Limb (tissue), 2 donors: ENCODE measurements at regions not wholly inside any gene's neighbourhood (a gene's known extent, or its start where the extent isn't known, plus 50 kb on each side); places are given as distances from the start of the nearest gene placed in this dataset.

Source experiments
- DNase-seq, 2 donors: peaks; one replicate each; pipeline ENCODE4 v3.0.0-alpha.2; 2016; ENCODE audit errors: extremely low spot score in 2 of 2

DNA sequence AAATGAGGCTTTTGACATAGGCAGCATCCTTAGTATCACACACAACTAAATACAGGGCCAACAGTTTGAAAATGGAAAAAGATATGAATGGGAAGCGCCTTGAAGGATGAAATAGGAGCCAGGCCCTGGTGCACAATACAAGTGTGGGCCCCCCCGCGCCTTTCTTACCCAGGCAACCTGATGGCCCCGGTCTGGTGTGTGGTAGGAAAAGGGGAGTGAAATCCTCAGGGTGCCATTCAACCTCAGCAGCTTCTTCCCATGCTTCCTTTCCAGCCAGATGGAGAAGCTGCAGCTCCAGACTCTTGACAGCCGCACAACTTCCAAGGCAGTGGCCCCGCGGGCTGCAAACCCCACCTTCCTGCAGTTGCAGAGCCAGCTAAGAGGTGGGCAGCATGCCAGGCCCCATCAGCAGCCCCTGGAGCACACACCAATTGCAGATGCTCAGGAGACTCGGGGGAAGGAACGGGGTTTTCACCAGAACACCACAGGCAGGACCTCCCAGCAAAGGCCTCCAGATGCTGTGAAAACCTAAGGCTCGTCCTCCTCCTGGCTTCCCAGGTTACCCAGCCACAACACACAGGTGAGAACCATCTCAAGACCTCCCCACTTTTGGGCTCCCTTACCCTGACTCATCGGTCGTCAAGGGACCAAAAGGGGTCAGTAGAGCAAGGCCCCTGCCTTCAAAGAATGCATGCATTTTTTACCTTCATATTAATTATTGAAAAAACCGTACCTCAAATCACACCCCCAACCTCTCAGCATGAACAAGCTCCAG lies 101.6 kb downstream of the CPN2 start:
- DNase-seq = peak in 1 of 2 donors; percentile 79

DNA sequence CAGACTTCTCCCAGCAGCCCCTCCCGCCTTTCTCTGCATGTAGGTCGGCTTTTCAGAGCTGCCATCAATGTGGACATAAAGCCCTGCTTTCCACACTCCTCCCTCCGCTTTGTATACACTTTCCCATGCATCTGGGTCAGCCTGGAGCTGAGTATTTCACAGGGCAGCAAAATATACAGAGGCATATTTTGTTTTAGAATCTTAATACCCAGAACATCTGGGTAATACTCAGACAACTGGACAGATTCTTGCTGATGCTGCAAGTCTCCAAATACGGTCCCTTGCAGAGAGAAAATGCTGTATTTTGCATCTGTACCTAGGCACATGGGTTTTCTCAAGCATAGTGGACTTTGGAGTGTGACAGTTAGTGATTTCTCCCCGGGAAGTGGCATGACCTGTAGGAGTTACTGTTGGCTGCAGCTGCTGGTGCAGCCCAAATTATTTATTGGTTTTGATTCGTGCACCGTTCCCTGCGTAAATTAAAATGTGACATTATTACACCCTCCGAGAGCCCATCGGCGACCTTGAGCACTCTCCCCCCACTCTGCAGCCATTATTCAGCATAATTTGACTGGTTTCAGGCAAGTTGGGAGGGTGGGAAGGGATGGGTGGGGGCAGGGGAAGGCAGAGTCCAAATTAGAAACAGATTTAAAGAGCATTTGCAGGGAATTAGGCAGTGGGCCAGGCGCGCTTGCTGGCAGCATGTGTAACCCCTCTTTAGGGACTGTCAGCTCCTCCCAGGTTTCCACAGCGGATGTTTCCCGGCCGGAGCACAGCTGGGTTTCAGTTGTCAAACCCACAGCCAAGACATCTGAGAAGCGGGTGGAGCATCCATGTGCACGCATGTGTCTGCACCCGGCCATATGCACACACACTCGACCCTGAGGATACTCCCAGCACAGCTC lies 100.8 kb downstream of the CPN2 start:
- peak; percentile 88 to 96 for DNase-seq

DNA sequence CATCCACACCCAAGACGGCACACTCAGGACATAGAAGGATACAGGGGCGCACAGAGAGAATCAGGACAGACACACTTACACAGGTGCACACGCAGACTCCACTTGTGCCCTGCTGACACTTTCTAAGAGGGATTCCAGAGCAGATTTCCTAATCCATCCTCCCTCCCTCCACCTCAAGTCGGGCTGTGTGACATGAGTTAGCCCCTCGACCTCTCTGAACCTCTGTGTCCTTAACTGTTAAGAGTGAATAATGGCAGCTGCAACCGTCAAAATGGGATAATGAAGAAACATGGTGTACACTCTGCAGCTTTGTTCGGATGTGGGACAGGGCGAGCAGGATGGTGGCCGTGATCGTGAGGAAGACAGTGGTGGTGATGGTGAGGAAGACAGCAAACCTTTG lies 100.1 kb downstream of the CPN2 start:
- no peak for DNase-seq

DNA sequence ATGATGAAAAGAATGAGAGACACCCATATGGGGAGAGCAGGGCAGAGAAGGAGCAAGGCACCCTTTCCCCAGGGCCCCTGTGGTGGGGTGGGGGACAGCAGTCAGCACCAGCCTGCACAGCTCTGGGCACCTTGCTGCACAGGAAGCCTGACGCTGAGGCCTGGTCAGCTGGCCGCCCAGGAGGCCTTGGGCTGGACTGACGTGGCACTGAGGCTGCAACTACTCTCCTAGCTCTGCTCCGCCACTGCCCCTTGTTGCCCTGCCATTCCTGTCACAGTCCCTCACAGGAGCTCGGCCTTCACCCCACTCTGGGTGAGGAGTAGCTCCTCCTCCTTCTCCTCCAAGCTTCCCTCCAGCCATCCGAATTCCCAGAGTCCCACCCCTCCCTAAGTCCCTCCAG lies 99.7 kb downstream of the CPN2 start:
- no peak for DNase-seq

DNA sequence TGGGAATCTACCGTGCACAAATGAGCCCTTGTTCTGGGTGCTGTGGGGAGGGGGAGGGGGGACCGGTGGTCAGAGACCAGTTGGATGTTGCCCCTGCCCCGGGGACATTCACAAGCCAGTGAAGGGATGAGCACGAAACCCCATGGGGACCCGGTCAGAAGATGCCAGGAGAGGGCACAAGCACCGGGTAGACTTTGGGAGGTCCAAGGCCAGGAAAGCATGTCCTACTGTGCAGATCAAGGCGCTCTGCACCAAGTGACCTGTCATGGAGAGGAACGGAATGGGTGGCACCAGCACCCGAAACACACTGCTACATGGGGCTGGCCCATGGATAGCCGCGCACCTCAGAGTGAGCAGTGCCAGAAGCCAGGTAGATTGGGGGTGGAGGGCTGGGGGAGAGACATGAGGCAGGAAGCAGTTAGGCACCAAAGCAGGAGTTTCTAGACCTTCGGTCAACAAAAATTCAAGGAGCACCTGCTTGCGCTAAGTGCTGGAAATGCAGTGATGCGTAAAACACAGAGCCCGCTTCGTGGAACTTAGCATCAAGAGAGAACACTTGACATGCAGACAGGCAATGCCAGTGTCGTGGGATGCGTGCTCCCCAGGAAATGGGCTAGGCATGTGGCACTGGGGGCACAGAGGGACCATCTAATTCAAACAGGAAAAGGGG lies 99.1 kb downstream of the CPN2 start:
- DNase-seq = no peak

DNA sequence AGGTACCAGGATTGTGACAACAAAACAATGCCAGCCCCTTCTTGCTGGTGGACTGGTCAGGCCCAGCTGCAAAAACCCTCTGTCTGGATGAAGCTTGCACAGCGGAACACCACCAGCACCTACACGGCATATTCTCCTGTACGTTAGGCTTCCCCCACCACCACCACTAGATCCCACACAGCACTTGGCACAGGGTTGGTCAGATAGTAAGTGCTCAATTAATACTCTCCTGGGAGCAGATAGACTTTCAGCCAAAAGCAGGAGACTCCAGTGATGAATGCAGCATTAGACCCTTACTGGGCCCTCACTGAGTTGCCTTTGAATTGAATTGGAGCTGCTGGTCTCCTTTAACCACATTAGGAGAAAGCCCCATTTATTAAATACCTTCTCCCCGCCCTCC lies 97.9 kb downstream of the CPN2 start:
- DNase-seq = no peak

DNA sequence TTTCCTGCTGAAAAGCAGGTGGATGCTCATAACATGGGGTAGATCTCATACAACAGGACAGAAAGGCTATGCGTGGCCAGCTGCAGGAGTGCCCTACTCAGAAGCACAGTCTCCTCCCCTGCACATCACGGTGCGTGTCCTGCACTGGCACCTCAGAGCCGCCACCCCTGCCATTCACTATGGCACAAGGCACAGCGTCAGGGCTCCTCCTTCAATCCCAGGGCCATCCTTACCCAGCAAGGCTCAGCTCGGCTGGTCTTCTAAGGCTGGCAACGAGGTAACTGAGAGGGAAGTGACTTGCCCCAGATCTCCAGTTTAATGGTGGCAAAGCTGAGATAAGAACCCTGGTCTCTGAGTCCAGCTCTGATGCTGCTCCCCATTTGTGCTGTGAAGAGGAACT lies 97.1 kb downstream of the CPN2 start:
- no peak for DNase-seq

DNA sequence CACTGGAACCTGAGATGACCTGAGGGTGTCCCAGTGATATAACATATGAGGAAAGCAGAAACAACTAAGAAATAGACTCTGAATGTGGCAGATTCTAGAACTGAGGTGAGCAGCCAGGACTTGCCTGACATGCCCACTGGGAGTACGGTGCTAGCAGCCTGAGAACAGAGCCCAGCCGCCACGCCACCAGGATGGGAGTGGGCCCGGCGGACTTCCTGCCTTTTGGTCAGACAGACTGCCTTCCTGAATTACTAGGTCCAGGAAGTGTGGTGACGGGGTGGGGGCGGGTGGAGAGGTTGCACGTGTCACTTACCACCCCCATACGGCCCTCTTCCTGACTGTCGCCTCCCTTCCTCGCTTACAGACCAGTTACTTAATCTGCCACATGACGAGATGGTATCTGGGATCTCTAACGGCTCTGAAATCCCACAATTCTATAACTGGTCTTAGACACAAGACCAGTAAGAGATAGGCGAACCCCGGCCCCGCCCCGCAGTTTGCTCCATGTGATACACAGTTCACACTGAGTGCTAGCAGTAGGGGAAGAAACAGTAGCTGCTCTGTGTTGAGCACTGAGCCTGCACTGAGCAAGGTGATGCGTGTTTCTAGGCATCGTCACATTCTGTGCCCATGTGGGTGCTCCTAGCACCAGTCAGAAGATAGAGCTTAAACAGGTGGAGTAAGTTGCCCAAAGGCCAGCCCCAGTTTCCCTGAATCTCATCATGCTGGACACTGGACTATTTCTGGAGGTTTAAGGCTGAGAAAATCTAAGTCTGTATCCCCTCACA lies 95.7 kb downstream of the CPN2 start:
- peak in 1 of 2 donors; percentile 61 for DNase-seq

DNA sequence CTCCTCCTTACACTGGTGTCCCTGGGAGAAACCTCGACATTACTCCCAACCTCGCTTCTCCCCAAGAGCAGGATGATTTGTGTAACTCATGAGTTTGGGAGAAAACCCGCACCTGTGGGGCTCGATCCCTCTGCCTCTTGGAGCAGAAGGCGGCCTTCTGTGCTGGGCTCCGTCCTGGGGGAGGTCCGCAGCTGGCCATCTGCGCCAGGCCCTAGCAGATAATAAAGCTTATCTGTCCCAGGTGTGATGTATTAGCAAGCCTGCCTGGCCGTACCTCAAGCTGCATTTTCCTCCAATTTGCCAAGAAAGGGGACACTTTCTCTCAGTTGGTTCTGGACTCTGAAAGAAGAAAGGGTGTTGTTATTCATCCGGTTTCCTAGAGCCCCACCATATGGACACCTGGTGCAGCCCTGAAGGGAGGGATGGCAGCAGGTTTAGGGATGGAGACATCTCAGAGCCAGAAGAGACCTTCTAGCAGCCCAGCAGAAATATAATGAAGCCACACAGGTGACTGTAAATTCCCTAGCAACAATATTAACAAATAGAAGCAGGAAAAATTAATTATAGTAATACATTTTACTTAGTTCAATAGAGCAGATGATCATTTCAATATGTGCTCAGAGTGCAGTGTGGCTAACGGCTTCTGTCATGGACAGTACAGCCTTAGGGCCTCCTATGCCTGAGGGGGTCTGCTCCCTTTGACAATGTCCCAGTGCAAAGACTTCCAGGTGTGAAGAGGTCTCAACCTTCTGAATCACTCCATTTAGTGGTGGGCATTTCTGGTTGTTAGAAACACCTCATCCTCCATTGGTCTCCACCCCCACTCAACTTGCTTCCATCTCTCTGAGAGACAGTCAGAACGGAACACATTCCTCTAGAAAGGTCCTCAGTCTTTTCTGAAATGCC lies 94.8 kb downstream of the CPN2 start:
- DNase-seq = no peak

DNA sequence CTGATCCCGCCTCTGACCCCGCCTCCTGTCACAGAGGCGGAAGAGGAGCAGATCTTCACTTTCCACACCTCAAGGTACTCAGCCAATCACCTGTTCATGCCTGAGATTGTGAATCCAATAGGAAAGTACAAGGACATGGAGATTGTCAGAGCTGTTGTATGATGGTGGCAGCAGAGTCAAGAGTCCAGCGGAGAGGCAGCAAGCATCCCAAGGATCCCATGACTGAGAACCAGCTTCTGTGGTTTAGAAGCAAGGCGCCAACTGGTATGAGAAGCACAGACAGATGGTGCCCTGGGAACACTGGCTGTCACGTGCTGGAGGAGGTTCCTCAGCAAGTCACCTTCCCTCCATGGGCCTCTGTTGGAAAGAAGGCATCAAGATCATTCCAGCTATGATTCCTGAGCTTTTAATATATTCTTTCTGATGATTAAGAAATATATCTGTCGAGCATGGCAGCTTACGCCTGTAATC lies 93.9 kb downstream of the CPN2 start:
- DNase-seq = no peak

DNA sequence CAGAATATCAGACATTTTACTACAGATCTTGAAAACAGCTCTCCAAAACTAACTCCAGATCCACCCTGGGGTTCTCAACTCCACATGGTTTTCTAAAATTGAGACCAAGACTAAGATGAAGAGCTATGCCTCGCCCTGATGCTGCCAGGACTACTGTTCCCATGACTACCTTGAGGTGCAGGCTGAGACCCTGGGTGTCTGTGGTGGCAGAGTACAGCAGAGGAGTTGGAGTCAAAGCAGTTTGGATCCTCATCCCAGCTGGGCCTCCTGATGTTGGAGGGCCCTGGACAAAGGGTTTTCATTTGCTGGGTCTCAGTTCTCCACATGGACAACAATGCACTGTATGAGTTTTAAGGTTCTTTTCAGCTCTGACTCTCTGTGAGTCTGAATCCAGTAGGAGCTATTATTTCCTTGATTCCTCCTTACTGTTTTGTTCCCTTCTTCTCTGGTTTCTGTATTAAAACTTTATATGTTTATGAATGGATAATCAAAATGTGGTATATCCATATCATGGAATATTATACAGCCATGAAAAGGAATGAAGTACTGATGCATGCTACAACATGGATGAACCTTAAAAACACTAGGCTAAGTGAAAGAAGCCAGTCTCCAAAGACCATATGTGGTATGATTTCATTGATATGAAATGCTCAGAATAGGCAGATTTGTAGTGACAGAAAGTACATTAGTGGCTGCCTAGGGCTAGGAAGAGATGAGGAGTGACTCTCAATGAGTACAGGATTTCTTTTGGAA lies 93.0 kb downstream of the CPN2 start:
- no peak for DNase-seq

DNA sequence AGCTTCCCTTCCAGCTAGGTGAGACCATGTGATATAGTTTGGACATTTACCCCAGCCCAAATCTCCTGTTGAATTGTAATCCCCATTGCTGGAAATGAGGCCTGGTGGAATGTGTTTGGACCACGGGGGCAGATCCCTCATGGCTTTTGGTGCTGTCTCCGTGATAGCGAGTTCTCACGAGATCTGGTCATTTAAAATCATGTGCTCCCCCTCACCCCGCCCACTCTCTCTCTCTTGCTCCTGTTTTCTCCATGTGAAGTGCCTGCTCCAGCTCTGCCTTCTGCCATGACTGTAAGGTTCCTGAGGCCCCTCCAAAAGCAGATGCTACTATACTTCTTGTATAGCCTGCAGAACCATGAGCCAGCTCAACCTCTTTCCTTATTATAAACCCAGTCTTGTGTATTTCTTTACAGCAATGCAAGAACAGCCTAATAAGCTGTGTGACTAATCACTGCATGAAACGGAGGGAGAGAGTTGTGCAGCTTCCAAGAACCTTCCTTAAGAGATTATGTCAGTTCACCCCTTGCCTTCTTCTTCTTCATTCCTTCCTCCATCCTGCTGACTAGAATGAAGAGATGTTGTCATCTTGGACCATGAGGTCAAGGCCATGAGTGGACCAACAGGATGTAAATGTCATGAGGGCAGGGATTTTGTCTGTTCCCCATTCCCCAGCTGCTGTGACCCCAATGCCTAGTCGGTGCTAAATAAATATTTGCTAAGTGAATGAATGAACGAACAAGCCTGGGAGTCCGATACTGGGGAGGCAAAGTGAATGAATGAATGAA lies 91.0 kb downstream of the CPN2 start:
- no peak for DNase-seq

DNA sequence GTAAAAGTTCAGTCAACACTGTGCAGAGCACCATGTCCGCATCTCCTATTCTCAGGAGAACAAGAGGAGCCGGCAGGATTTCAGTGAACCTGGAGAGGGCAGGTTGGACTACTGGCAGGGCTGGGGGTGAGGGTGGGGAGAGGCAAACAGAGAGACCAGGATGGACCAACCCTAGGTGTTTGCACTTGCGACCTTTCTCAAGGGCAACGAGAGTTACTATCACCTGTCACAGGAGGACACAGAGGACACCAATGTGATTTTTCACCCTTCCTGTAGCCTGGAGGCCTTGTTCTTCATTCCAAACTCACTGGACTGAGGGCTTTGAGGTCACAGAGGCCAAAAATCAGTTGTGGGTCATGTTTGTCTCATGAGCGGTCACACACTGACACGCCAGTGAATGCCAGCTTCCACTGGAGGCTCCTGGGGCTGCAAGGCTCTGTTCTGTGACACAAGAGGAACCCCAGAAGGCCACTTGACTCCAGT lies 89.5 kb downstream of the CPN2 start:
- no peak for DNase-seq

DNA sequence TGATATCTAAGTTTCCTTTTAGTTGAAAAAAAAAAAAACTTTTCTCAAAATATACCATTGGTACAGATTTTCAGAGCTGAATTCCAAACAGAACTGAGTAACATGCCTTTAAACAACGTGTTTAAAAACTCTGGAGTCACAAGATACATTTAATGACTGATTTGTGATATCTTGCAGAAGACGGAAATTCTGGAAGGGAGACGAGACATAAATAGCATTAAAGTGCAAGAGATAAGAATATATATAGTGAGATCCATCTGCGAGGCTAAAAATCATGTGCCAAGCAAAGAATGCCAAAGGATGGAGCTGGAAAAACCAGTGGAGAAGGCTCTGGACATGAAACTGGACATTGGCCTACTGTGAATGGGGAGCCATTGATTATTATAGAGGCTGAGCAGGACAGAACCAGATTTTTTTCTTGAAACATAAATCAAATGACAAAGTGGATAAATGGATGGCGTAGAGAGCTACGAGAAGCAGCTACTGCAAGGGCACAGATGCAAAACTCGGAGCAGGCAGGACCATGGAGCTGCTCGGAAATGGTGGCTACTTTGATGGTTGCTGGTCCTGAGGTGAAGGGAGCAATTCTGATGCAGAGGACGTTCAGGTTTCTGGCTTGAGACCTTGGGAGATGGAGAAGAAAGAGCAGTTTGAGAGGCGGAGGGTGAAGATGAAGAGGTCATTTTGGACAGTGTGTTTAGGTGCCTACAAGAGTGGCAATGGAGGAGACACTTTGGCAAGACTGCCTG lies 88.8 kb downstream of the CPN2 start:
- DNase-seq = no peak

DNA sequence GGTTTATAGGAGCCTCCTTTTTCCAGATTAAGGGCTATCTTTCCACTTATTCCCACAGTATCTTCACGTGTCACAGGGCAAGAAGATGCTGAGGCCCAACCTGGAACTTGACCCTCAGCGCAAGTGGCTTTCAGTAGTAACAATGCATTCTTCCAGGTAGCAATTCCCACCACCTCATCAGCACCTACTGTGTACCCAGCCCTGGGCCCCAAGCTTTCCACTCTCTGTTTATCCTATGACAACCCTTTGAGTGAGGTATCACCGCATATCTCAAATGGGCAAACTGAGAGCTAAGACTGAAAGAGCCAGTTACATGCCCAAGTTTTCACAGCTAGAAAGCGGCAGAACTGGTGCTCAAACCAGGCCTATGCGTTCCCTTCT lies 88.2 kb downstream of the CPN2 start:
- DNase-seq = no peak

DNA sequence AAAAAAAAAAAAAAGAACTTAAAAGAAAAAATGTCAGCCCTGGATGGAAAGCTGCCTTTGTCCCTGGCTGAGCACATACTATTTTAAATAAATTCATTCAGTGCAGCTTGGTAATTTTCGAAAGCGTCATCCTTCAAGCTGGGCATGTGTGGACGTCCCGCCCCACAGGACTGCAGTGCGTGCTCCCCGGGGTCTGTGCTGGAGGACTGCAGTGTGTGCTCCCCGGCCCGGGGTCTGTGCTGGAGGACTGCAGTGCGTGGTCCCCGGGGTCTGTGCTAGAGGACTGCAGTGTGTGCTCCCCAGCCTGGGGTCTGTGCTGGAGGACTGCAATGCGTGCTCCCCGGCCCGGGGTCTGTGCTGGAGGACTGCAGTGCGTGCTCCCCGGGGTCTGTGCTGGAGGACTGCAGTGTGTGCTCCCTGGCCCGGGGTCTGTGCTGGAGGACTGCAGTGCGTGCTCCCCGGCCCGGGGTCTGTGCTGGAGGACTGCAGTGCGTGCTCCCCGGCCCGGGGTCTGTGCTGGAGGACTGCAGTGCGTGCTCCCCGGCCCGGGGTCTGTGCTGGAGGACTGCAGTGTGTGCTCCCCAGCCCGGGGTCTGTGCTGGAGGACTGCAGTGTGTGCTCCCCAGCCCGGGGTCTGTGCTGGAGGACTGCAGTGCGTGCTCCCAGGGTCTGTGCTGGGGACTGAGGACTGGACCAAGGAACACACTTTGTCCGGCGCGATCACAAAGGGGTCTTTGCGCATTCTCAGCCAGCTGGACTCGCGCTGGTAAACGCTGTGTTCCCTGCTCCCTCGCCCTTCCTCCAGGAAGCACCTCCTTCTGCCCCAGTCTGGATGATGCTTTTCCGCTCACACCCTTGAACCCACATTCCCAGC lies 86.3 kb downstream of the CPN2 start:
- DNase-seq = peak in 1 of 2 donors; percentile 28

DNA sequence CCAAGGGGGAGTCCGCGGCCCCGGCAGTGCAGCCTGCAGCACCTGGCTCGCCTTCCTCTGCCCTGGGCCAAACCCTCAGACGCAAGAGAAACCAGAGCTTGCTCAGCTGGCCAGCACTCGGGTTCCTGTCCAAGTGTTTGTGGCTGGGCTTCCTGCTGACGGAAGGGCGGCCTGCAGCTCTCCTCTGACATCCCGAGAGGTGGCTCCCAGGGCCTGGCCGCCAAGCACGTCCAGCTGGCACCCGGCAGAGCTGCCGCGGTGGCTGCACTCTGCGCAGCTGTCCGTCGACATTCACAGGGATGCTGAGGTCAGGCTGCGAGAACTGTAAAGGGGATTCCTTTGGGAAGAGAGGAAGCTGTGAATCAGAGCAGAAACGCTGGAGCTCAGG lies 85.6 kb downstream of the CPN2 start:
- DNase-seq = peak; percentile 83 to 88
